Right ventricle myocardium superior (tissue), 1 donor: ENCODE measurements at regions not wholly inside any gene's neighbourhood (a gene's known extent, or its start where the extent isn't known, plus 50 kb on each side); places are given as distances from the start of the nearest gene placed in this dataset.
"Not testable (repeated sequence)": the region's sequence is repeated elsewhere in the genome, so short reads cannot be mapped to it uniquely, and the experiment has no call there.

Experiments
- ATAC-seq: fragments of 200-7000 bp; cut with Tn5 transposase; one replicate; pipeline ENCODE4 v1.9.1; 2020; ENCODE audit warnings: mild to moderate bottlenecking; ENCODE audit not compliant: poor library complexity
- DNase-seq: peaks from one replicate; pipeline ENCODE4 v3.0.0-alpha.2; 2020
- intact Hi-C: fragments of 100-400 bp; cut with DNase I; formaldehyde crosslinking; loops from one replicate; pipeline ENCODE4 v1.11.2; 2022
- donor health status: DM: no; HTN: yes; CAD: no; lungs with severe emphysema.

DNA sequence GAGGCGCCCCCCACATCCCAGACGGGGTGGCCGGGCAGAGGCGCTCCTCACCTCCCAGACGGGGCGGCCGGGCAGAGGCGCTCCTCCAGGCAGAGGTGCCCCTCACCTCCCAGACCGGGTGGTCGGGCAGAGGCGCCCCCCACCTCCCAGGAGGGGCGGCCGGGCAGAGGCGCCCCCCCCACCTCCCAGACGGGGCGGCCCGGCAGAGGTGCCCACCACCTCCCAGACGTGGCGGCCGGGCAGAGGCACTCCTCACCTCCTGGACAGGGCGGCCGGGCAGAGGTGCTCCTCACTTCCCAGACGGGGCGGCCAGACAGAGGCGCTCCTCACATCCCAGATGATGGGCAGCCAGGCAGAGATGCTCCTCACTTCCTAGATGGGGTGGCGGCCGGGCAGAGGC is 91.4 kb upstream of the CTSV start:
- DNase-seq, intact Hi-C loops, ATAC-seq: not testable (repeated sequence)

DNA sequence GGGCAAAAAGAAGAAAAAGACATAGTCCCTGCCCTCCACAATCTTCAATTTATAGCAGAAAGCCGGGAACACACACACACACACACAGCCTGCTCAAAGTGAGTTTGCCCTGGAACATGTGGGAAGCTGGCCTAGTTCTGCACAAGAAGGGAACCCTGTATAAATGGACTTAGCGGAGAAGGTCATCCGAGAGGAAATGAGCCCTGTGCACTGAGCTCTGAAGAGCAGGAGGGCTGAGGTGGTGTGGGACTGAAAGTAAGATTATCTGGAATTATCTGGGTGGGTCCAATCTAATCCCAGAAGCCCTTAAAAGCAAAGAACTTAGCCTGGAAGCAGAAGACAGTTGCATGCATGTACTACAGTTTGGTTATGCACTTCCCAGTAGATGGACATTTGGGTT is 90.0 kb upstream of the CTSV start:
- intact Hi-C loops = no loop called here
- ATAC-seq (no peak), DNase-seq (no peak)

DNA sequence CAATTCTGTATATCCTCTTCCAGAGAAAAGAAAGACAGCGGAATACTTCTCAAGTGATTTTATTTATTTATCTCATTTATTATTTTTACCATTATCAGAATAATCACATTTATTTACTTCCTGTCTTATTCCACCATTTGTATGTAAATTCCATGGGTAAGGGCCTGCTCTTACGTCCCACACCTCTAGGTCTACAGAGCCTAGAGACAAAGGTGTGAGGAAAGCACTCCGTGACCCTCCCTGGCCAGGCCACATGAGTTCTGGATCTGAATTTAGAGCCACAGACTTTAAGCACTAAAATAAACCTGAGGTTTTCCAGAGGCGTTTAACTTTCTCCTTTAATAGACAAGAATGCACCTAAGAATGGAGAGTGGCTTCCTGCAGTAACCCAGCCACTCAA is 85.3 kb upstream of the CTSV start:
- intact Hi-C loops = no loop called here
- DNase-seq = no peak
- no peak for ATAC-seq

DNA sequence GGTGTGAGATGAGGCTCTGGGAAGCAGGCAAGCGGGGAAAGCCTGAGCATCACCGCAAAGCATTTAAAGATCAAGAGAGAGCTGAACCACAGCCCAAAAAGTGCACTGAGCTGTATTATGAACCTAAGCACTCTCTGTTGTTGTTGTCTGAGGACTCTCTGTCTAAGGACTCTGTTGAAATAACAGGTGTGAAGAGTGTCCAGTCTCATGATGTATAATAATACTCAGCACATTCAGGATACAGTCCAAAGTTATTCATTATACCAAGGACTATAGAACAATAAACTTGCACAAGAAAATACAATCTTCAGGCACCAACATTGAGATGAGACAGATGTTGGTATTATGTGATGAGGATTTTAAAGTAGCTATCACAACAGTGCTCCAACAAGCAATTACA is 71.8 kb upstream of the CTSV start:
- intact Hi-C loops = no loop called here
- ATAC-seq (no peak), DNase-seq (no peak)

DNA sequence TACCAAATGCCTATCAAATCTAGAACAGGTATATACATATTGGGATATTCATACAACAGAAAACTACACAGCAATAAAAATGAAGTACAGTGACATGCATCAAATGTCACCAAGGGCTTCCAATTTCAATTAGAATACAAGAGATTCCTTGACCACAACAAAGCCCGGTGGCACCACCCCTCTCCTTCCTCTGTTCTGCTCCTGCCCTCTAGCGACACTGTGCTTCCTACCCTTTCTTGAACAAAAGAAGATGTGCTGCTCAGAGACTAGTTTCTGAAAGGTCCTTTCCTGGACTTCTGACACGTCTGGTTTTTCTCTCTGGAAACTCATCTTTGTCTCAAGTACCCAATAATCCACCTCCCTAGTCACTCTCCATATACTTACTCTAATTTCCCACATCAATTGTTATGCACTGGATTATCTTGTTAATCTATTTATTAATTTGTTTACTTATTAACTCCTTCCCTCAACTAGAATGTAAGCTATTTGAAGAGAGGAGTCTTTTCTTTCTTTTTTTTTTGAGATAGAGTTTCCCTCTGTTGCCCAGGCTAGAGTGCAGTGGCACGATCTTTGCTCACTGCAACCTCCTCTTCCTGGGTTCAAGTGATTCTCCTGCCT is 70.4 kb upstream of the CTSV start:
- DNase-seq (no peak), ATAC-seq (peak; percentile 69)
- intact Hi-C loops = loop anchor here (1.0 kb wide), 1 partner anchor 254 kb away; no protein-coding TSS in a partner anchor

DNA sequence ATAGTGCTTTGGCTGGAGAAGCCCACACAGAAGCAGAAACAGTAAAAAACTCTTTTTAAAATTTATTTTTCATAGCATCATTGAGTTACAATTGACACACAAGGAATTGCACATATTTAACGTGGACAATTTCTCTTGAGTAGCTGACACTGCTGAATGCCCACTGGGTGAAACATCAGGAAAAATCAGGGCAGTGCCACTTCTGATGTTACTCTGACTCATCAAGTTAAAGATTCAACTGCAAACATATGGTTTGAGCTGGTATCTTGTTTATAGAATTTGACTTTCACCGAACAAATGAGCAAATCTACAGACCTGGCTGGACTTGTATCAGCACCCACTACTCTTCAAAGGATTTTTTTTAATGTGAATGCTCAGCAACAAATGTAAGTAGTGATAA is 66.3 kb upstream of the CTSV start:
- intact Hi-C loops, DNase-seq, ATAC-seq: not testable (repeated sequence)

DNA sequence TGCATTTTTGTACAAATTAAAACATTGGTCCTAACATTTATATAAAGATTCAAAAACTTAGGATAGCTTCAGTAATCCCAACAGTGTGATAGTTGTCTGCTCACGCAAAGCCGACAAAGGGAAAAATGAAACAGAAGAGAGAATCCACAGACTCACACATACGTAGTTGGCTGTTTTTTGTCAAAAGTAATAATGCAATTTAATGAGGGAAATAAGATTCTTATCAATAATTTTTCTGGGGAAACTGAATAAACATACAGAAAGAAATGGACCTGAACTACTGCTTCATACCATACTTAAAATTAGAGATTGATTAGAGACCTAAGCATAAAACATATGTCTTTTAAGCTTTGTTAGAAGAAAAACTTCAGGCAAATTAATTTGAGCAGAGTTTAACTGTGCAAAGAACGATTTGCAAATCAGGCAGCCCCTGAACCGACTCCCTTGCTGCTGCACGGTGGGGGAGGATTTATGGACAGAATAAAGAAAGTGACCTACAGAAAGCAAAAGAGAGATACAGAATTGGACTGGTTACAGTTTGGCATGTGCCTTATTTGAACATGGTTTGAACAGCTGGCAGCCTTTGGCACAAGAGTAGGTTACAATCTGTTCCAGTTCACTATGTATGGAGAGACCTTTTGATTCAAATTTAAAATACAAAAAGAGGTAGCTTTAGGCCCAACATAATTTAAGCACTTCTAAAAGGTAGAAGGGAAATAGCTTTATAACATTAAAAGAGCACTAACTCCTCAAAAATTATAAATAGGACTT is 64.9 kb upstream of the CTSV start:
- DNase-seq, ATAC-seq, intact Hi-C loops: not testable (repeated sequence)

DNA sequence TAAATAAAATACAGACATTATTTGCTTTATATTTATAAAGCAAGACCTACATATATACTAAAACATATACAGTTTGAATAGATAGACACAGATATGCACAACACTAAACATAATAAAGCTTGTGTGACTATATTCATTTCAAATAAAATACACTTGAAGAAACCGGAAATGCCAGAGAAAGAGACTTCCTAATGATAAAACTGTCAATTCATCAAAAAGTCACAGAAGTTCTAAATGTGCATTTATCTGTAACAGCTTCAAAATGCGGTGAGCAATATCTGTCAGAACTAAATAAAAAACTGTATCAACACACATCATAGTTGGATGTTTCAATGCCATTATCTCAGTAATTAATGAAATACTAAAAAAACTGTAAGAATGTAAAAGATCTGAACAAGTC is 60.6 kb upstream of the CTSV start:
- intact Hi-C loops, ATAC-seq: not testable (repeated sequence)

DNA sequence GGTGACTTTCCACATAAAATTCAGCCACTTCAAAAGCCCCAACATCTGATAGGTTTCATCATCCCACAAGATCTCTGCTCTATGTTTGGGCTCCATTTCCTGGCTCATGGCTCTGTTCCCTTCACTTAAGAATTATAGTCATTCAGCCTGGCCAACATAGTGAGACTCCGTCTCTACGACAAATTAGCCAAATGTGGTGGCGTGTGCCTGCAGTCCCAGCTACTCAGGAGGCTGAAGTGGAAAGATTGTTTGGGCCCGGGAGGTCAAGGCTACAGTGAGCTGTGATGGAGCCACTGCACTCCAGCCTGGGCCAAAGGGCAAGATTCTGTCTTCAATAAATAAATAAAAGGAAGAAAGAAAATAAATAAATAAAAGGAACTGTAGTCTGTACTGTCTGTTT is 57.9 kb upstream of the CTSV start:
- DNase-seq = no peak
- intact Hi-C loops = no loop called here
- no peak for ATAC-seq

More for the DNA sequence above, 60.6 kb upstream of the CTSV start:
- DNase-seq = not testable (repeated sequence)

DNA sequence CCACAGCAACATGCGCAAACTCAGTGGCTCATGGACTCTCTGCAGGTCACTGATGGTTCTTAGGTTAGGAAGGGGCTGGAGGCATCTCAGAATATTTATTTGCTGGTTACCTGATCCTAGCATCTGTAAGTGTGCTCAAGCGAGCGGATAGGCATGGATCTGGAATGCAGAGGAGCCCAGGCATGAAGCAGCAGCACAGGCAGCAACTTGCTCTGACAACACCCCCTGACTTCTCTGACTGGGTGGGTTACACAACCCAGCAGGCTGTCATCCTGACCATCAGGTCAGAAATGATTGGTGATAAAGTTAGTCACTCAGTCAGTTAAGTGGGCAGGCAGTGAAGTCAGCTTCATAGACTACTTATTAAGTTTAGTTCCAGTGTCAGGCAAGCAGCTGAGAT is 50.4 kb upstream of the CTSV start:
- ATAC-seq, intact Hi-C loops, DNase-seq: not testable (repeated sequence)
